ENCODE measurements at regions not wholly inside any gene's neighbourhood (a gene's known extent, or its start where the extent isn't known, plus 50 kb on each side); places are given as distances from the start of the nearest gene placed in this dataset.

DNA sequence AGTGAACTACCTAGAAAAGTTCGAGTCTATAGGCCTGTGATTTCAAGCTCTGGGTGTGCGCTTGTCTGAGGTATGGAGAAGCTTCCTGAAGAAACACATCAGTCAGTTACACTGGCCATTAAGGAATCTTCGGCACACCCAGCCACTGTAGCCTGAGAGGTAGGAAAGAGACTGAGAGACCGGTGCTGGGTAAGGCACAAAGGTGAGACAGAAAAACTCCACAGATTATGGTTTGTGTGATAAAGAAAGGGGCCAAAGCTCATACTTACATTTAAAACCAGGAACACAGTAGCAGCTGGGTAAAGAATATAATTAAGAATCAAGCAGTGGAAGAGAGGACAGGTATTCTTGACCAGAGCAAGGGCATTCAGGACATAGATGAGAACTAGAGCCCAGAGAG, 74.8 kb upstream of the TTC29 start:
- H3K9ac ChIP-seq (ENCODE audit: low read depth in 1 of 2, low read length in 2 of 2): no peak overlapping the region
- no peaks in the 10 kb centered on the region for H3K4me1 ChIP-seq (ENCODE audit: control insufficient read depth in 1 of 2, insufficient read depth in 2 of 2, low read length in 2 of 2)
- H3K9me3 ChIP-seq (ENCODE audit: control insufficient read depth in 1 of 2, low read length in 2 of 2): no peaks in the 10 kb centered on the region
- H3K27me3 ChIP-seq (ENCODE audit: control insufficient read depth in 1 of 2, insufficient read depth in 2 of 2, low read length in 2 of 2): no peaks in the 10 kb centered on the region
- H3K4me3 ChIP-seq (ENCODE audit: low read depth in 1 of 2, low read length in 2 of 2): no peak overlapping the region
- H3K36me3 ChIP-seq (ENCODE audit: control insufficient read depth in 1 of 2, insufficient read depth in 2 of 2, low read length in 2 of 2): no peaks in the 10 kb centered on the region
- no peak overlapping the region for H3K27ac ChIP-seq (ENCODE audit: low read depth, low read length)

- H3K27ac ChIP-seq (ENCODE audit: low read depth, low read length): no peak overlapping the region
- no peaks in the 10 kb centered on the region for H3K4me1 ChIP-seq (ENCODE audit: control insufficient read depth in 1 of 2, insufficient read depth in 2 of 2, low read length in 2 of 2)
- no peaks in the 10 kb centered on the region for H3K9me3 ChIP-seq (ENCODE audit: control insufficient read depth in 1 of 2, low read length in 2 of 2)
- no peaks in the 10 kb centered on the region for H3K27me3 ChIP-seq (ENCODE audit: control insufficient read depth in 1 of 2, insufficient read depth in 2 of 2, low read length in 2 of 2)
- H3K9ac ChIP-seq (ENCODE audit: low read depth in 1 of 2, low read length in 2 of 2): no peak overlapping the region
- H3K36me3 ChIP-seq (ENCODE audit: control insufficient read depth in 1 of 2, insufficient read depth in 2 of 2, low read length in 2 of 2): no peaks in the 10 kb centered on the region
- no peak overlapping the region for H3K4me3 ChIP-seq (ENCODE audit: low read depth in 1 of 2, low read length in 2 of 2)
Observed at GRCh38 chr4:147025042-147025441, 79.4 kb upstream of the TTC29 start.

DNA sequence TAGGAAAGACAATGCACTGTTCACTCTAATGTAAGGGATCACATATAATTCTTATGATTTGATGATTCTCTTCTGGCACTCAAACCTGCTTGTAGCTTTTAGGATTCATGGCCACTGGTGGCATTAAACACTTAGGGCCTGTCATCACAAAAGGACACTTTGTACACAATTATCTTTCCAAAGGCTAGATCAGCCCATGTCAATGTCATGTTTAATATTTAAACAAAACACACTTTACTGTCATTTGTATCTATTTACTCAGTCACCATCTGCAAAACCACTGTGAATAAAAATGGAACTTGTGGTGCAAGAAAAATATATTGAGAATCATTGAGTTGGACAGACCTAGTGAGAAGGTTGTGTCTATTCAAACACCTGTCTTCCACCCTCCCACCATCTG, 83.6 kb upstream of the TTC29 start:
- Histone ChIP-seq H3K4me1 (ENCODE audit: control insufficient read depth in 1 of 2, insufficient read depth in 2 of 2, low read length in 2 of 2) (no peaks in the 10 kb centered on the region), H3K27ac (ENCODE audit: low read depth, low read length) (no peak overlapping the region), H3K4me3 (ENCODE audit: low read depth in 1 of 2, low read length in 2 of 2) (no peak overlapping the region), H3K9ac (ENCODE audit: low read depth in 1 of 2, low read length in 2 of 2) (no peak overlapping the region), H3K27me3 (ENCODE audit: control insufficient read depth in 1 of 2, insufficient read depth in 2 of 2, low read length in 2 of 2) (no peaks in the 10 kb centered on the region), H3K36me3 (ENCODE audit: control insufficient read depth in 1 of 2, insufficient read depth in 2 of 2, low read length in 2 of 2) (no peaks in the 10 kb centered on the region), H3K9me3 (ENCODE audit: control insufficient read depth in 1 of 2, low read length in 2 of 2) (no peaks in the 10 kb centered on the region)

DNA sequence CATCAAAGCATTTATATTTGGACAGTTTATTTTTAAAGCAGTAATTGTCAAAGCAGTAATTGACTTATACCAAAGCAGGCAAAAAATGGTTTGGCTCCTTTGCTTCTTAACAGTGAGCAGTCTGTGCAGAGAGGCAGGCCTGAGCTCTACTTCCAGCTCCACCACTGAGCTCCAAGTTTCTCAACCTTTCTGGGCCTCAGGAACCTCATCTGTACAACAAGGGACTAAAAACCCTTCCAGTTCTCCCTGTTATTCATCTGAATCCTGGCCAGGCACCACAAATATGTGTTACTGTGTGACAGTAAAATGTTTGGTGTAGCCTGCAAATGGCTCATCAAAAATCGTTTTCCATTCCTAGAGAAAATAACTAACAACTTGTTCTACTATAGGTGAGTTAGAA, 88.7 kb upstream of the TTC29 start:
- Histone ChIP-seq H3K27ac (ENCODE audit: low read depth, low read length) (no peak overlapping the region), H3K4me1 (ENCODE audit: control insufficient read depth in 1 of 2, insufficient read depth in 2 of 2, low read length in 2 of 2) (no peaks in the 10 kb centered on the region), H3K9me3 (ENCODE audit: control insufficient read depth in 1 of 2, low read length in 2 of 2) (no peaks in the 10 kb centered on the region), H3K9ac (ENCODE audit: low read depth in 1 of 2, low read length in 2 of 2) (no peak overlapping the region), H3K27me3 (ENCODE audit: control insufficient read depth in 1 of 2, insufficient read depth in 2 of 2, low read length in 2 of 2) (no peaks in the 10 kb centered on the region), H3K36me3 (ENCODE audit: control insufficient read depth in 1 of 2, insufficient read depth in 2 of 2, low read length in 2 of 2) (no peaks in the 10 kb centered on the region), H3K4me3 (ENCODE audit: low read depth in 1 of 2, low read length in 2 of 2) (no peak overlapping the region)

DNA sequence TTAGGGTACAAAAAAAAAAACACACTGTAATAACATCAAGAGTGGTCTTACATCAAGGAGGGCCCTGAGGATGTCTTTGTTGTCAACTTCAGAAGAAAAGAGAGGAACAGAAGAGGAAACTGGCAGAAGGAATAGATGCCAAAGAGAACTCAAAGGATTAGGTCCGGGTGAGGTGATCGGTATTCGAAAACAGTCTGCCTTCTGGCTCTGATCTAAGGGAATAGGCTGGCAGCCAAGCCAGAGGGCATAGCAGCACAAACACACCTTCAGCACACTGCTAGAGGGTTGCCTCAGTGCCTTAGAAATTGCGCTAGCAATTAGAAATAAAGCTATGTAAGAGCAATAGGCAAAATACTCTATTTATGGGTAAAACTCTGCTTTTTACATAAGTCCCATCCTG, 91.4 kb upstream of the TTC29 start:
- H3K27me3 ChIP-seq (ENCODE audit: control insufficient read depth in 1 of 2, insufficient read depth in 2 of 2, low read length in 2 of 2): no peaks in the 10 kb centered on the region
- H3K4me3 ChIP-seq (ENCODE audit: low read depth in 1 of 2, low read length in 2 of 2): no peak overlapping the region
- H3K4me1 ChIP-seq (ENCODE audit: control insufficient read depth in 1 of 2, insufficient read depth in 2 of 2, low read length in 2 of 2): no peaks in the 10 kb centered on the region
- H3K36me3 ChIP-seq (ENCODE audit: control insufficient read depth in 1 of 2, insufficient read depth in 2 of 2, low read length in 2 of 2): no peaks in the 10 kb centered on the region
- H3K9me3 ChIP-seq (ENCODE audit: control insufficient read depth in 1 of 2, low read length in 2 of 2): no peaks in the 10 kb centered on the region
- H3K9ac ChIP-seq (ENCODE audit: low read depth in 1 of 2, low read length in 2 of 2): no peak overlapping the region
- no peak overlapping the region for H3K27ac ChIP-seq (ENCODE audit: low read depth, low read length)

GRCh38 chr4:147039976-147040575, 94.4 kb upstream of the TTC29 start:
- no peak overlapping the region for H3K9ac ChIP-seq (ENCODE audit: low read depth in 1 of 2, low read length in 2 of 2)
- H3K9me3 ChIP-seq (ENCODE audit: control insufficient read depth in 1 of 2, low read length in 2 of 2): no peaks in the 10 kb centered on the region
- no peaks in the 10 kb centered on the region for H3K27me3 ChIP-seq (ENCODE audit: control insufficient read depth in 1 of 2, insufficient read depth in 2 of 2, low read length in 2 of 2)

DNA sequence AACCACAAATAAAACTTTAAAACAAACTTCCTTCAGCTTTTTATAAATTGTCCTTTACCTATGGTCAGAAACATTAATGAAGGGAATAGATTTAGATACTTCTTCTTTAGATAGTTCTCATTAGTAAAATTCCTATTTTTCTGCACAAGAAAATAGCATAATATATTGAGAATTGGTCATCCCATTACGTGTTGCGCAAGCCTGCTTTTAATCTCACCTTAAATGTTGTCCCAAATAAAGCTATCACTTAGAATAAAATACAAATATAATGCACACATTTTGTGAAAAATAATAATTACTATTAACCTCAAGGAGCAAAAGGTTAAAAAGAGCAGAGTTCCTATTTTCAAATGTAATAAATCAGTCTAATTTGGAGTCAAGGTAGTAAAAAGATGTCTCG, 95.2 kb upstream of the TTC29 start:
- H3K4me1 ChIP-seq (ENCODE audit: control insufficient read depth in 1 of 2, insufficient read depth in 2 of 2, low read length in 2 of 2): no peaks in the 10 kb centered on the region
- H3K4me3 ChIP-seq (ENCODE audit: low read depth in 1 of 2, low read length in 2 of 2): no peak overlapping the region
- no peaks in the 10 kb centered on the region for H3K36me3 ChIP-seq (ENCODE audit: control insufficient read depth in 1 of 2, insufficient read depth in 2 of 2, low read length in 2 of 2)
- H3K9ac ChIP-seq (ENCODE audit: low read depth in 1 of 2, low read length in 2 of 2): no peak overlapping the region
- H3K27me3 ChIP-seq (ENCODE audit: control insufficient read depth in 1 of 2, insufficient read depth in 2 of 2, low read length in 2 of 2): no peaks in the 10 kb centered on the region
- H3K27ac ChIP-seq (ENCODE audit: low read depth, low read length): no peak overlapping the region
- no peaks in the 10 kb centered on the region for H3K9me3 ChIP-seq (ENCODE audit: control insufficient read depth in 1 of 2, low read length in 2 of 2)

More at GRCh38 chr4:147039976-147040575, 94.4 kb upstream of the TTC29 start:
- Histone ChIP-seq H3K4me1 (ENCODE audit: control insufficient read depth in 1 of 2, insufficient read depth in 2 of 2, low read length in 2 of 2) (no peaks in the 10 kb centered on the region), H3K4me3 (ENCODE audit: low read depth in 1 of 2, low read length in 2 of 2) (no peak overlapping the region), H3K36me3 (ENCODE audit: control insufficient read depth in 1 of 2, insufficient read depth in 2 of 2, low read length in 2 of 2) (no peaks in the 10 kb centered on the region), H3K27ac (ENCODE audit: low read depth, low read length) (no peak overlapping the region)

DNA sequence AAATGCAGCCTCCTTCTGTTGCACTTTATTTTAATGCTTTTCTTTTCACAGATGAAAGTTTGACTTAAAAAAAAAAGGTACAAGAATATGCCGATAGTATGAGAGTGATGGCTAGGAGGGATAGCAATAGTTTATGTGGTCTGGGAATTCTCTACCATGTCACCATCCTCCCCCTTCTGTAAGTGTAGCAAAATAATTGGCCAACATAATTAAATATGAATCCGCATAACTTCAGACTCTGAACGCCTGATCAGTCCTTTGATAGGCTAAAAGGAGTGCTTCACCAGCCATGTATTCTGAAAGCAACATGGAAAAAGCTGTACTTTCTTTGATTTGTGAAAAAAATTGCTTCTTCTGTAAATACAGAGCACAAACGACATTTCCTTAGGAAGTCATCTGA, 95.7 kb upstream of the TTC29 start:
- Histone ChIP-seq H3K27me3 (ENCODE audit: control insufficient read depth in 1 of 2, insufficient read depth in 2 of 2, low read length in 2 of 2) (no peaks in the 10 kb centered on the region), H3K9me3 (ENCODE audit: control insufficient read depth in 1 of 2, low read length in 2 of 2) (no peaks in the 10 kb centered on the region), H3K4me3 (ENCODE audit: low read depth in 1 of 2, low read length in 2 of 2) (no peak overlapping the region), H3K9ac (ENCODE audit: low read depth in 1 of 2, low read length in 2 of 2) (no peak overlapping the region), H3K36me3 (ENCODE audit: control insufficient read depth in 1 of 2, insufficient read depth in 2 of 2, low read length in 2 of 2) (no peaks in the 10 kb centered on the region), H3K4me1 (ENCODE audit: control insufficient read depth in 1 of 2, insufficient read depth in 2 of 2, low read length in 2 of 2) (no peaks in the 10 kb centered on the region), H3K27ac (ENCODE audit: low read depth, low read length) (no peak overlapping the region)

GRCh38 chr4:147042046-147042445, 96.4 kb upstream of the TTC29 start:
- no peak overlapping the region for H3K27ac ChIP-seq (ENCODE audit: low read depth, low read length)
- no peaks in the 10 kb centered on the region for H3K4me1 ChIP-seq (ENCODE audit: control insufficient read depth in 1 of 2, insufficient read depth in 2 of 2, low read length in 2 of 2)
- no peak overlapping the region for H3K9ac ChIP-seq (ENCODE audit: low read depth in 1 of 2, low read length in 2 of 2)
- H3K36me3 ChIP-seq (ENCODE audit: control insufficient read depth in 1 of 2, insufficient read depth in 2 of 2, low read length in 2 of 2): no peaks in the 10 kb centered on the region
- no peak overlapping the region for H3K4me3 ChIP-seq (ENCODE audit: low read depth in 1 of 2, low read length in 2 of 2)
- no peaks in the 10 kb centered on the region for H3K27me3 ChIP-seq (ENCODE audit: control insufficient read depth in 1 of 2, insufficient read depth in 2 of 2, low read length in 2 of 2)
- no peaks in the 10 kb centered on the region for H3K9me3 ChIP-seq (ENCODE audit: control insufficient read depth in 1 of 2, low read length in 2 of 2)

DNA sequence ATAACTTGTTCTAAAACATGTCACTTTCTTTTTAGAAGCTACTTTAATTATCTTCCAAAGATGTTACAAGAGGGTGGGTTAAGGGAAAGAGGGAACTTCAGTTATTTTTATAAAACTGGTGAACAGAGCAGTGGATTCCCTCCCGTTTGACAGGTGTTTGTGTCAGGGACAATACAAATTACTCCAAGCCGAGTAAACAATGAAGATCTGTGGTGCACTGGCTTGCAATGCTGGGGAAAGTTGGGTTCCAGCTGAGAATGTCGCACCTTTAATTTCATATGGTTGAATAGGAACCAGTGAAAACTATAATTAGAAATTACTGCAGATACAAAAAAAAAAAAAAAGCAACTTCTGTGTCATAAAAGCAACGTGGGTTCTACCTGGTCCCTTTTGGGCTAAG, 98.6 kb upstream of the TTC29 start:
- no peaks in the 10 kb centered on the region for H3K27me3 ChIP-seq (ENCODE audit: control insufficient read depth in 1 of 2, insufficient read depth in 2 of 2, low read length in 2 of 2)
- no peak overlapping the region for H3K9ac ChIP-seq (ENCODE audit: low read depth in 1 of 2, low read length in 2 of 2)
- H3K9me3 ChIP-seq (ENCODE audit: control insufficient read depth in 1 of 2, low read length in 2 of 2): no peaks in the 10 kb centered on the region
- H3K4me3 ChIP-seq (ENCODE audit: low read depth in 1 of 2, low read length in 2 of 2): no peak overlapping the region
- H3K4me1 ChIP-seq (ENCODE audit: control insufficient read depth in 1 of 2, insufficient read depth in 2 of 2, low read length in 2 of 2): no peaks in the 10 kb centered on the region
- no peak overlapping the region for H3K27ac ChIP-seq (ENCODE audit: low read depth, low read length)
- no peaks in the 10 kb centered on the region for H3K36me3 ChIP-seq (ENCODE audit: control insufficient read depth in 1 of 2, insufficient read depth in 2 of 2, low read length in 2 of 2)

GRCh38 chr4:147049946-147050345, 104.3 kb upstream of the TTC29 start:
- Histone ChIP-seq H3K36me3 (ENCODE audit: control insufficient read depth in 1 of 2, insufficient read depth in 2 of 2, low read length in 2 of 2) (no peaks in the 10 kb centered on the region), H3K9ac (ENCODE audit: low read depth in 1 of 2, low read length in 2 of 2) (no peak overlapping the region), H3K4me1 (ENCODE audit: control insufficient read depth in 1 of 2, insufficient read depth in 2 of 2, low read length in 2 of 2) (no peaks in the 10 kb centered on the region), H3K27me3 (ENCODE audit: control insufficient read depth in 1 of 2, insufficient read depth in 2 of 2, low read length in 2 of 2) (no peaks in the 10 kb centered on the region), H3K4me3 (ENCODE audit: low read depth in 1 of 2, low read length in 2 of 2) (no peak overlapping the region), H3K9me3 (ENCODE audit: control insufficient read depth in 1 of 2, low read length in 2 of 2) (no peaks in the 10 kb centered on the region), H3K27ac (ENCODE audit: low read depth, low read length) (no peak overlapping the region)

Data from duodenal mucosa (tissue), 2 donors.